Thoracic aorta (tissue), 2 donors: ENCODE measurements at regions not wholly inside any gene's neighbourhood (a gene's known extent, or its start where the extent isn't known, plus 50 kb on each side); places are given as distances from the start of the nearest gene placed in this dataset.

ENCODE experiments used
- ATAC-seq: fragments of 150-250 bp; one replicate; pipeline ENCODE4 v1.8.0; 2017; ENCODE audit warnings: low read depth; ENCODE audit not compliant: insufficient number of reproducible peaks, low FRiP score
- DNase-seq: peaks from one replicate; pipeline ENCODE4 v3.0.0-alpha.2; 2020; ENCODE audit warnings: low spot score
- H3K27ac ChIP-seq, 2 donors: fragments of 200-600 bp; sonication (generic); 1 replicate in 1 of 2; 2 replicates in 1 of 2; pipeline ENCODE4 v1.5.1; 2016; ENCODE audit warnings: mild to moderate bottlenecking in 2 of 2, moderate library complexity in 2 of 2
- H3K27me3 ChIP-seq: fragments of 200-600 bp; sonication (generic); replicated peaks from 2 replicates; pipeline ENCODE4 v1.6.0; 2016; ENCODE audit warnings: mild to moderate bottlenecking; ENCODE audit not compliant: insufficient read depth
- H3K36me3 ChIP-seq: fragments of 200-600 bp; sonication (generic); one replicate; pipeline ENCODE4 v1.5.1; 2016
- H3K4me1 ChIP-seq, 2 donors: fragments of 200-600 bp; sonication (generic); 1 replicate in 1 of 2; 2 replicates in 1 of 2; pipeline versions ENCODE4 v1.5.1 to v1.6.0; 2016; ENCODE audit warnings: low read depth in 2 of 2, mild to moderate bottlenecking in 1 of 2; ENCODE audit not compliant: control insufficient read depth in 1 of 2
- H3K4me3 ChIP-seq: fragments of 200-600 bp; sonication (generic); 2 replicates; pipeline ENCODE4 v1.5.1; 2016; ENCODE audit warnings: mild to moderate bottlenecking
- H3K9me3 ChIP-seq: fragments of 200-600 bp; sonication (generic); 2 replicates; pipeline ENCODE4 v1.5.1; 2016
- CTCF ChIP-seq: fragments of 200-600 bp; sonication (generic); IDR thresholded peaks from one replicate; pipeline ENCODE4 v1.5.1; 2019; ENCODE audit warnings: antibody characterized with exemption

- H3K4me3 ChIP-seq = no peak overlapping the region
- DNase-seq = no peak
- H3K27ac ChIP-seq = no peak overlapping the region
- H3K27me3 ChIP-seq = no peaks in the 10 kb centered on the region
- no peak for TF ChIP-seq CTCF
- no peaks in the 10 kb centered on the region for H3K36me3 ChIP-seq
- H3K9me3 ChIP-seq = no peaks in the 10 kb centered on the region
- ATAC-seq = no peak
- no peaks in the 10 kb centered on the region for H3K4me1 ChIP-seq
These were observed 391.9 kb downstream of the IRS2 start for GRCh38 chr13:109394311-109394988.

- Histone ChIP-seq H3K4me1 (no peaks in the 10 kb centered on the region), H3K9me3 (no peaks in the 10 kb centered on the region), H3K27me3 (no peaks in the 10 kb centered on the region), H3K27ac (no peak overlapping the region), H3K4me3 (no peak overlapping the region), H3K36me3 (no peaks in the 10 kb centered on the region)
- no peak for ATAC-seq
- no peak for DNase-seq
- TF ChIP-seq CTCF = no peak
These were observed 393.3 kb downstream of the IRS2 start for GRCh38 chr13:109393045-109393444.

DNA sequence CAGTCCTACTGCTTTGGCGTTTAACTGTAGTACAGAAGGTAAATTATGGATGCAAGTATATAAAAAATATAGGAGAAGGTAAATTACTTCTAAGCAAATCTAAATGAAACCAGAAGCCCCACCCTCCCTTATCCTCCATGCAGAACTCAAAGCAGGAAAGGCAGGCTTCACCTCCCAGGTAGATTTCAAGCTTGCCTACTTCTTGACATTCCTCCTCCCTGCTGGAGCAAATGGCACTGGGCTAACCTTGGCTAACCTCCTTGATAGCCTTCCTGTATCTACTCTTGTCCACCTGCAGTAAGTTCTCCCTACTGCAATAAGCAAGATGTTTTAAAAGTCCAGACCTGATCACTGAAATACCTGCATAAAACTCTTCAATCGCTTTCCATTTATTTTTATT, 396.0 kb downstream of the IRS2 start:
- no peaks in the 10 kb centered on the region for H3K4me1 ChIP-seq
- ATAC-seq = no peak
- no peaks in the 10 kb centered on the region for H3K36me3 ChIP-seq
- no peak overlapping the region for H3K27ac ChIP-seq
- TF ChIP-seq CTCF = no peak
- no peak overlapping the region for H3K4me3 ChIP-seq
- no peaks in the 10 kb centered on the region for H3K9me3 ChIP-seq
- H3K27me3 ChIP-seq = no peaks in the 10 kb centered on the region
- DNase-seq = no peak

- Histone ChIP-seq H3K27ac (no peak overlapping the region), H3K4me1 (peaks cover 0 to 2% of the 10 kb centered on the region in 2 donors), H3K36me3 (no peaks in the 10 kb centered on the region), H3K9me3 (no peaks in the 10 kb centered on the region), H3K4me3 (no peak overlapping the region), H3K27me3 (no peaks in the 10 kb centered on the region)
- no peak for TF ChIP-seq CTCF
- ATAC-seq (no peak), DNase-seq (no peak)
These were observed 396.5 kb downstream of the IRS2 start for GRCh38 chr13:109389892-109390345.

- no peaks in the 10 kb centered on the region for H3K27me3 ChIP-seq
- no peak for ATAC-seq
- no peak overlapping the region for H3K4me3 ChIP-seq
- H3K27ac ChIP-seq = no peak overlapping the region
- peaks cover 0 to 5% of the 10 kb centered on the region in 2 donors for H3K4me1 ChIP-seq
- no peaks in the 10 kb centered on the region for H3K9me3 ChIP-seq
- no peaks in the 10 kb centered on the region for H3K36me3 ChIP-seq
- TF ChIP-seq CTCF = no peak
- DNase-seq = no peak
These were observed 396.9 kb downstream of the IRS2 start for GRCh38 chr13:109389456-109389855.
